ENCODE measurements at regions not wholly inside any gene's neighbourhood (a gene's known extent, or its start where the extent isn't known, plus 50 kb on each side); places are given as distances from the start of the nearest gene placed in this dataset.

DNA sequence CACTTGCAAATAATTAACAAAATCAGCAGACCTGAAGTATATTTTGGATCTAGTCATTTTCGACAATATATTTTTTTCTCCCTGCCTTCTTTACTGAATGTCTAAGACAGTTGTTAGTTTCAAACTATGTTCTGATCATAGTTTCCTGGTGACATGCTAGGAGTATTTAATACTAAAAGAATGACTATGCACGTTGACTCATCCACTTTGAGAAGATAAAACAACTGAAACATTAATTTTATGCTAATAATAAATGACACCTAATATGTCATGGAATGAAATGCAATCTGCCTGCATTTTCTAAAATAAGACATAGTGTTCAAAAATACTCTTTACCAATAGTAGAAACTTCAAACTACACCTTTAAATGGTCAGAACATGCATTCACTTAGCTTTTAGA, 2123.7 kb upstream of the C9orf72 start:
- intact Hi-C loops (cut with DNase I; ENCODE audit: low total_unique reads) = no loop called here
- Histone ChIP-seq H3K9me3 (no peaks in the 10 kb centered on the region), H3K27me3 (no peaks in the 10 kb centered on the region), H3K36me3 (ENCODE audit: low read depth, missing control alignments) (no peaks in the 10 kb centered on the region), H3K4me3 (no peak overlapping the region), H3K27ac (no peak overlapping the region), H3K4me1 (no peaks in the 10 kb centered on the region)
- DNase-seq = no peak
- 86 to 89% methylated on average over 2 of the region's 2 CpGs for WGBS, 2 donors
- TF ChIP-seq, protein P1, sequence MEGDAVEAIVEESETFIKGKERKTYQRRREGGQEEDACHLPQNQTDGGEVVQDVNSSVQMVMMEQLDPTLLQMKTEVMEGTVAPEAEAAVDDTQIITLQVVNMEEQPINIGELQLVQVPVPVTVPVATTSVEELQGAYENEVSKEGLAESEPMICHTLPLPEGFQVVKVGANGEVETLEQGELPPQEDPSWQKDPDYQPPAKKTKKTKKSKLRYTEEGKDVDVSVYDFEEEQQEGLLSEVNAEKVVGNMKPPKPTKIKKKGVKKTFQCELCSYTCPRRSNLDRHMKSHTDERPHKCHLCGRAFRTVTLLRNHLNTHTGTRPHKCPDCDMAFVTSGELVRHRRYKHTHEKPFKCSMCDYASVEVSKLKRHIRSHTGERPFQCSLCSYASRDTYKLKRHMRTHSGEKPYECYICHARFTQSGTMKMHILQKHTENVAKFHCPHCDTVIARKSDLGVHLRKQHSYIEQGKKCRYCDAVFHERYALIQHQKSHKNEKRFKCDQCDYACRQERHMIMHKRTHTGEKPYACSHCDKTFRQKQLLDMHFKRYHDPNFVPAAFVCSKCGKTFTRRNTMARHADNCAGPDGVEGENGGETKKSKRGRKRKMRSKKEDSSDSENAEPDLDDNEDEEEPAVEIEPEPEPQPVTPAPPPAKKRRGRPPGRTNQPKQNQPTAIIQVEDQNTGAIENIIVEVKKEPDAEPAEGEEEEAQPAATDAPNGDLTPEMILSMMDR (IDR thresholded peaks at IDR 0.05) = no peak
- TF ChIP-seq POLR2A (IDR thresholded peaks at IDR 0.05) = no peak

DNA sequence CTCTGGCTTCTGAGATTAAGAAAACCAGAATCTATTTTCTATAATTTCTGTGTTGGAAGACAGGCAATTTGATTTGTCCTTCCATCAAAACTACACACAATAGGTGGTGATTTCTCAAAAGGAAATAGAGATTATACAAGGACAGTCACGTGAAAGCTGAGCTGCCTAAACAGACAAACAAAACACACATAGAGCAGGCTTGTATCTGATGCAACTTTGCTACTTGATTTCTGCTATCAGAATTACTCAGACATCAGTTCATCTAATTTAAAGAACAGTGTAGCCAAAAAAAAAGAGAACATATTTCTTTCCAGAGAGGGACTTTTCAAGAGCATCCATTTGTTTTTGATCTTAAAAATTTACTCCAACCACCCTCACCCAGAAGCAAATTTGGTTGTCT, 2128.3 kb upstream of the C9orf72 start:
- DNase-seq = no peak
- intact Hi-C loops (cut with DNase I; ENCODE audit: low total_unique reads) = no loop called here
- 58 to 62% methylated on average over 1 of the region's 1 CpG for WGBS, 2 donors
- H3K4me3 ChIP-seq = no peak overlapping the region
- no peaks in the 10 kb centered on the region for H3K9me3 ChIP-seq
- no peaks in the 10 kb centered on the region for H3K27me3 ChIP-seq
- no peaks in the 10 kb centered on the region for H3K36me3 ChIP-seq (ENCODE audit: low read depth, missing control alignments)
- H3K4me1 ChIP-seq = no peaks in the 10 kb centered on the region
- no peak overlapping the region for H3K27ac ChIP-seq
- TF ChIP-seq, protein P1 (IDR thresholded peaks at IDR 0.05) = no peak
- no peak for TF ChIP-seq POLR2A (IDR thresholded peaks at IDR 0.05)

DNA sequence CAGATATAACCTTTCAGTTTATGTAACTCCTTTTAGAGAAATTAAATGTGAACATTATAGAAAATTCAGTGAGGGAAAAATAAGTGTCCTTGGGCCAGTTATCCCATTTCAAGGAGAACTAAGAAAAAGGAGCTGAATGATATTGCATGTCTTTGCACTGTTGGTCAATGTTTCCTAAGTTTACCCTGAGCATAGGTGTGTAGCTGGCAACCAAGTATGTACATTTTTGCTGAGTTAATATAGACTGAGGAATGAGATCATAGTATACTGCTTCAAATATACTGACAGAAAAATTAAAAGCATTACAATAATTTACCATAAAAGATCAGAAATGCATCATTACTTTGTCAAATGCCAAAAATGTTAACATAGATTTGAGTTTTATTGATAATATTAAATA, 2128.7 kb upstream of the C9orf72 start:
- intact Hi-C loops (cut with DNase I; ENCODE audit: low total_unique reads) = no loop called here
- Histone ChIP-seq H3K4me3 (no peak overlapping the region), H3K9me3 (no peaks in the 10 kb centered on the region), H3K4me1 (no peaks in the 10 kb centered on the region), H3K36me3 (ENCODE audit: low read depth, missing control alignments) (no peaks in the 10 kb centered on the region), H3K27me3 (no peaks in the 10 kb centered on the region), H3K27ac (no peak overlapping the region)
- no peak for DNase-seq
- TF ChIP-seq, protein P1 (IDR thresholded peaks at IDR 0.05) = no peak
- TF ChIP-seq POLR2A (IDR thresholded peaks at IDR 0.05) = no peak

DNA sequence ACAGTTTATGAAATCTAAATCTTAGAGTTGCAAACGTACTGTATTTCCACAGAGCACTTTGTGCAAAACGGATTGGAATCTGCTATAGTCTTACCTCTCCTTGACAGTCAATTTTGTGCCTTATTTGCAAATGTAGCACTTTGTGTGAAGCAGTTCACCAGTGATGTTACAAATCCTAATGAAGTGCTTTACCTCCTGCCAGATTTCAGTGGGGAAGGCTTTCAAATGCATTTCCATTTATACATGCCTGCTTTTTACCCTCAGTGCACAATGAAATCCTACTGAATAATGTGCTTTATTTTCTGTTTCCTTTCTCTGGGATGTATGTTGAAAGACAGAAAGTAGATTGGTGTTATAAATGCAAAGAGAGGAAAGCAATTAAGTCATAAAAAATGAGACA, 2141.6 kb upstream of the C9orf72 start:
- no peak for DNase-seq
- intact Hi-C loops (cut with DNase I; ENCODE audit: low total_unique reads) = no loop called here
- no peaks in the 10 kb centered on the region for H3K9me3 ChIP-seq
- TF ChIP-seq POLR2A (IDR thresholded peaks at IDR 0.05) = no peak
- WGBS, 2 donors = 40 to 47% methylated on average over 2 of the region's 2 CpGs
- no peaks in the 10 kb centered on the region for H3K27me3 ChIP-seq
- H3K36me3 ChIP-seq (ENCODE audit: low read depth, missing control alignments) = no peaks in the 10 kb centered on the region
- no peak overlapping the region for H3K27ac ChIP-seq
- no peaks in the 10 kb centered on the region for H3K4me1 ChIP-seq
- no peak overlapping the region for H3K4me3 ChIP-seq

DNA sequence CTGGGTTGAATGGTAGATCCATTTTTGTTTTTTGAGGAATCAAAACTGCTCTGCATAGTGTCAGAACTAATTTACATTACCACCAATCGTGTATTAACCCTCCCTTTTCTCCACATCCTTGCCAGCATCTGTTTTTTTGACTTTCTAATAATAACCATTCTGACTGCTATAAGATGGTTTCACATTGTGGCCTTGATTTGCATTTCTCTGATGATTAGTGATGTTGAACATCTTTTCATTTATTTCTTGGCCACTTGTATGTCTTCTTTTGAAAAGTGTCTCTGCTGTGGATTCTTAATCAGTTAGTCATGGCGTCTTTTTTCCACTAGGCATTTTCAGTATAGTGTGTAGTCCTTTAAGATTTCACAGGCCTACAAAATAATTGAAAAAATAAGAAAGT, 2144.3 kb upstream of the C9orf72 start:
- no peaks in the 10 kb centered on the region for H3K27me3 ChIP-seq
- H3K9me3 ChIP-seq = no peaks in the 10 kb centered on the region
- no peak for DNase-seq
- WGBS, 2 donors = 64 to 82% methylated on average over 2 of the region's 2 CpGs
- H3K27ac ChIP-seq = no peak overlapping the region
- intact Hi-C loops (cut with DNase I; ENCODE audit: low total_unique reads) = no loop called here
- TF ChIP-seq POLR2A (IDR thresholded peaks at IDR 0.05) = no peak
- TF ChIP-seq, protein P1 (IDR thresholded peaks at IDR 0.05) = no peak
- no peaks in the 10 kb centered on the region for H3K36me3 ChIP-seq (ENCODE audit: low read depth, missing control alignments)
- no peaks in the 10 kb centered on the region for H3K4me1 ChIP-seq
- no peak overlapping the region for H3K4me3 ChIP-seq

Data from testis (tissue), 2 donors.